Stomach (tissue), 8 donors: ENCODE measurements at regions not wholly inside any gene's neighbourhood (a gene's known extent, or its start where the extent isn't known, plus 50 kb on each side); places are given as distances from the start of the nearest gene placed in this dataset.
A peak's percentile ranks its signal among the peaks of the same experiment; 100 is the strongest.

ENCODE experiments used
- DNase-seq, 2 donors: peaks; one replicate each; pipeline versions ENCODE4 v3.0.0 to v3.0.0-alpha.2; 2013 to 2019
- H3K27ac ChIP-seq, 5 donors: fragments of 200-600 bp in 4 of 5; sonication (generic) in 4 of 5; one replicate each; pipeline ENCODE4 v1.5.1; 2013 to 2019; ENCODE audit warnings: mild to moderate bottlenecking in 1 of 5, moderate library complexity in 1 of 5
- H3K27me3 ChIP-seq, 3 donors: fragments of 200-600 bp; sonication (generic); one replicate each; pipeline ENCODE4 v1.5.1; 2017 to 2019; ENCODE audit warnings: mixed run types in 1 of 3
- H3K36me3 ChIP-seq, 4 donors: fragments of 200-600 bp; sonication (generic); 1 replicate in 3 of 4; 2 replicates in 1 of 4; pipeline ENCODE4 v1.5.1; 2016 to 2019
- H3K4me1 ChIP-seq, 4 donors: fragments of 200-600 bp; sonication (generic); one replicate each; pipeline ENCODE4 v1.5.1; 2016 to 2019
- H3K4me3 ChIP-seq, 4 donors: fragments of 200-600 bp; sonication (generic) in 3 of 4; one replicate each; pipeline ENCODE4 v1.5.1; 2016 to 2019; ENCODE audit warnings: mild to moderate bottlenecking in 1 of 4
- H3K9me3 ChIP-seq, 4 donors: fragments of 200-600 bp; sonication (generic); one replicate each; pipeline ENCODE4 v1.5.1; 2016 to 2019
- EP300 ChIP-seq: sonication (generic); formaldehyde crosslinking; IDR thresholded peaks from one replicate; pipeline ENCODE4 v1.6.1; 2017; ENCODE audit warnings: antibody characterized with exemption
- POLR2A ChIP-seq, 4 donors: fragments of 450-650 bp; IDR thresholded peaks; one replicate each; pipeline ENCODE4 v1.6.1; 2016; ENCODE audit warnings: antibody characterized with exemption in 4 of 4, control low read depth in 2 of 4, mild to moderate bottlenecking in 1 of 4, moderate library complexity in 1 of 4
- POLR2AphosphoS5 ChIP-seq, 3 donors: sonication (generic); formaldehyde crosslinking; IDR thresholded peaks; one replicate each; pipeline ENCODE4 v1.6.1; 2016; ENCODE audit warnings: antibody characterized with exemption in 3 of 3
- WGBS, 5 donors: extraction: QIAGEN DNeasy Blood & Tissue Kit in 3 of 5; methylation state at CpG; one replicate each; pipeline versions ENCODE4 v1.1.5 to v1.1.7; 2013 to 2018; 5-methylcytosine and 5-hydroxymethylcytosine counted together
- intact Hi-C: fragments of 100-400 bp; cut with DNase I; formaldehyde crosslinking; loops from one replicate; pipeline ENCODE4 v1.15.1; 2023; ENCODE audit warnings: low total_unique reads
- TF ChIP-seq, protein P1 (sequence below), 7 experiments: fragments of 450-650 bp in 4 of 7; fragments of 200-600 bp in 3 of 7; sonication (generic) in 3 of 7; IDR thresholded peaks; one replicate each; pipeline ENCODE4 v1.5.1; 2016 to 2019; ENCODE audit warnings: antibody characterized with exemption in 7 of 7, control low read depth in 2 of 7, mild to moderate bottlenecking in 1 of 7
- donor health status: healthy with polysubstance abuse.
- donor health status: Bipolar disorder and iron deficiency.
- donor health status: healthy.

DNA sequence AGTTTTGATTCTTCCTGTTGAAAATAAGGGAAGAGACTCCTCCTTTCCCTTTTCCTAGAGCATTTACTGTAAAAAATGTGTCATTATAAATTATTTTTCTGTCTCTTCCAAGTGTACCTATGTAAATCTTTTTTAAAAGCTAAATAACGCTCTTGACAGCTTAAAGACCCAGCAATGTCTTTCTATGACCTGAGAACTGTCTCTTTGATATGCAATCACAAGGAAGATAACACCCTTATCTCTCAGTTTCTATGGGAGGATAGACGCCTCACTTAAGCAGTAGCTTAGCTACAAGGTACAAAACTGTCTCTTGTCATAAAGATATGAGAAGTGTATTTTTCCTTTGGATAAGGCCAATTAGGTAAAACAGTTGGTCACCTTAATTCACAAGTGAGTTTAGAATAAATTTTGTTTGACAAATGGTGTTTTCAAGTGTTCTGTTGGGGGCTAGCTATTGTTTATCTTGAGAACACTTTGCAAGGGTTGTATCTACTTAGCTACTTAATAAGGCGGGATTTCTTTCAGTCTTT is 980.6 kb upstream of the EYS start:
- Histone ChIP-seq H3K36me3 (no peaks in the 10 kb centered on the region), H3K9me3 (peaks cover 0 to 11% (median 2%) of the 10 kb centered on the region in 4 donors), H3K4me3 (no peak overlapping the region), H3K4me1 (no peaks in the 10 kb centered on the region), H3K27ac (no peak overlapping the region), H3K27me3 (no peaks in the 10 kb centered on the region)
- 33 to 39% (median 37%) methylated on average over 3 of the region's 3 CpGs for WGBS, 5 donors
- intact Hi-C loops = no loop called here
- no peak for DNase-seq
- TF ChIP-seq POLR2AphosphoS5 (IDR thresholded peaks at IDR 0.05) = no peak
- TF ChIP-seq, protein P1, sequence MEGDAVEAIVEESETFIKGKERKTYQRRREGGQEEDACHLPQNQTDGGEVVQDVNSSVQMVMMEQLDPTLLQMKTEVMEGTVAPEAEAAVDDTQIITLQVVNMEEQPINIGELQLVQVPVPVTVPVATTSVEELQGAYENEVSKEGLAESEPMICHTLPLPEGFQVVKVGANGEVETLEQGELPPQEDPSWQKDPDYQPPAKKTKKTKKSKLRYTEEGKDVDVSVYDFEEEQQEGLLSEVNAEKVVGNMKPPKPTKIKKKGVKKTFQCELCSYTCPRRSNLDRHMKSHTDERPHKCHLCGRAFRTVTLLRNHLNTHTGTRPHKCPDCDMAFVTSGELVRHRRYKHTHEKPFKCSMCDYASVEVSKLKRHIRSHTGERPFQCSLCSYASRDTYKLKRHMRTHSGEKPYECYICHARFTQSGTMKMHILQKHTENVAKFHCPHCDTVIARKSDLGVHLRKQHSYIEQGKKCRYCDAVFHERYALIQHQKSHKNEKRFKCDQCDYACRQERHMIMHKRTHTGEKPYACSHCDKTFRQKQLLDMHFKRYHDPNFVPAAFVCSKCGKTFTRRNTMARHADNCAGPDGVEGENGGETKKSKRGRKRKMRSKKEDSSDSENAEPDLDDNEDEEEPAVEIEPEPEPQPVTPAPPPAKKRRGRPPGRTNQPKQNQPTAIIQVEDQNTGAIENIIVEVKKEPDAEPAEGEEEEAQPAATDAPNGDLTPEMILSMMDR (IDR thresholded peaks at IDR 0.05) = no peak
- no peak for TF ChIP-seq POLR2A (IDR thresholded peaks at IDR 0.05)
- no peak for TF ChIP-seq EP300

GRCh38 chr6:66675906-66676305 is 968.9 kb upstream of the EYS start:
- H3K27me3 ChIP-seq = no peaks in the 10 kb centered on the region
- no peak overlapping the region for H3K4me3 ChIP-seq
- no peaks in the 10 kb centered on the region for H3K36me3 ChIP-seq
- intact Hi-C loops = no loop called here
- DNase-seq = no peak
- no peaks in the 10 kb centered on the region for H3K9me3 ChIP-seq
- no peak for TF ChIP-seq EP300
- no peak overlapping the region for H3K27ac ChIP-seq
- no peaks in the 10 kb centered on the region for H3K4me1 ChIP-seq
- WGBS, 5 donors = 76 to 90% (median 82%) methylated on average over 5 of the region's 5 CpGs

GRCh38 chr6:66664112-66664511 is 957.1 kb upstream of the EYS start:
- Histone ChIP-seq H3K36me3 (no peaks in the 10 kb centered on the region), H3K27ac (no peak overlapping the region), H3K4me3 (no peak overlapping the region), H3K9me3 (no peaks in the 10 kb centered on the region), H3K27me3 (no peaks in the 10 kb centered on the region), H3K4me1 (no peaks in the 10 kb centered on the region)
- TF ChIP-seq POLR2AphosphoS5 (IDR thresholded peaks at IDR 0.05) = no peak
- intact Hi-C loops = no loop called here
- no peak for DNase-seq
- 91 to 94% (median 93%) methylated on average over 4 of the region's 4 CpGs for WGBS, 5 donors

DNA sequence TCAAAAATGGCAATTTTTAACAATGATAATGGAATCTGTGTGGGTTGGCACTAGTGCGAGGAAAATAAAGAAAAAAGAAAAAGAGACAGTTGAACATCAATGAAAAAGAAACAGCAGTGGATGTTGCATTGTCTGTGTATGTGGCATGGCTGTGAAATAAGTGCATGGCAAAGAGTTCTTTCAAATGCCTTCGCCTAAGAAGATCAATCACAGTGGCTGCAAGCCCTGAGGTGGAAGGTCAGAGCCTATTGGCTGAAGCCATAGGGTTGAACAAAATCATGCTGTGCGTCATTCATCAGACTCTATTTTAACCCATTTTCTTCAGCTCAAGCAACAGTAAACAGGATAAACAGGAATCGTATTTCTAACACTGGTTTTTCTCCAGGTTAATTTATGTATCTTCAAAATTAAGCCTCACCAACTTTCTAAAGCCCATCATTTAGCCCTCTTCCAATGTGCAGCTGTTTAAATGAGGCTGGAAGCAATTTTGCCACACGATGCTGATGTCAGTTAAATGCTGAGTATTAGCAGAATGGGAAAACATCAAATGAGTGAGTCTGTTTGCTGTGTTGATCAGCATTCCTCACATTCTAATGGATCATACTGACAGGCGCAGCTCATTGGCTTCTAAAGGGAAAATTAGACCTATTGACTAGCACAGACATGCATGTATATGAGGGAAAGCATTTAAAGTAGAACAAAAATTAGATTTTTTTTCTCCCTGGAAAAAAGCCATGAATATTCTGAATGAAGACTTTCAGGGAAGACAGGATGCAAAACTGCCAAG is 955.9 kb upstream of the EYS start:
- DNase-seq = peak in 1 of 2 donors; percentile 7
- H3K36me3 ChIP-seq = no peaks in the 10 kb centered on the region
- intact Hi-C loops = no loop called here
- no peaks in the 10 kb centered on the region for H3K4me1 ChIP-seq
- no peaks in the 10 kb centered on the region for H3K27me3 ChIP-seq
- no peak overlapping the region for H3K27ac ChIP-seq
- no peak overlapping the region for H3K4me3 ChIP-seq
- WGBS, 5 donors = 50 to 57% (median 54%) methylated on average over 6 of the region's 6 CpGs
- TF ChIP-seq EP300 = no peak
- no peak for TF ChIP-seq POLR2A (IDR thresholded peaks at IDR 0.05)
- no peak for TF ChIP-seq POLR2AphosphoS5 (IDR thresholded peaks at IDR 0.05)
- TF ChIP-seq, protein P1 (IDR thresholded peaks at IDR 0.05) = no peak
- no peaks in the 10 kb centered on the region for H3K9me3 ChIP-seq

GRCh38 chr6:66662196-66662595 is 955.2 kb upstream of the EYS start:
- no peak overlapping the region for H3K27ac ChIP-seq
- intact Hi-C loops = no loop called here
- H3K36me3 ChIP-seq = no peaks in the 10 kb centered on the region
- TF ChIP-seq EP300 (no peak), POLR2A (IDR thresholded peaks at IDR 0.05) (no peak), POLR2AphosphoS5 (IDR thresholded peaks at IDR 0.05) (no peak)
- TF ChIP-seq, protein P1 (IDR thresholded peaks at IDR 0.05) = no peak
- no peaks in the 10 kb centered on the region for H3K9me3 ChIP-seq
- H3K27me3 ChIP-seq = no peaks in the 10 kb centered on the region
- H3K4me3 ChIP-seq = no peak overlapping the region
- H3K4me1 ChIP-seq = no peaks in the 10 kb centered on the region
- DNase-seq = peak in 1 of 2 donors; percentile 23
